Brain microvascular endothelial cell (primary cell): ENCODE measurements at regions not wholly inside any gene's neighbourhood (a gene's known extent, or its start where the extent isn't known, plus 50 kb on each side); places are given as distances from the start of the nearest gene placed in this dataset.

ENCODE experiments used
- DNase-seq: peaks from one replicate; pipeline ENCODE4 v3.0.0-alpha.2; 2020
- H3K27ac ChIP-seq: fragments of 250-450 bp; sonication (Bioruptor Pico); 2 replicates; pipeline ENCODE4 v1.5.1; 2020; ENCODE audit warnings: mild to moderate bottlenecking, moderate library complexity
- H3K27me3 ChIP-seq: fragments of 250-450 bp; sonication (Bioruptor Pico); replicated peaks from 2 replicates; pipeline ENCODE4 v1.5.1; 2020; ENCODE audit warnings: mild to moderate bottlenecking
- H3K36me3 ChIP-seq: fragments of 250-450 bp; sonication (Bioruptor Pico); replicated peaks from 2 replicates; pipeline ENCODE4 v1.5.1; 2020; ENCODE audit warnings: mild to moderate bottlenecking
- H3K4me3 ChIP-seq: 2 replicates; pipeline ENCODE4 v1.5.1; 2011; ENCODE audit warnings: low read depth, mild to moderate bottlenecking, control low read depth, low read length, moderate library complexity
- in situ Hi-C: cut with HindIII; loops from 2 replicates; pipeline ENCODE4 v1.10.0; 2017; ENCODE audit warnings: low sequenced_read_pairs, low pct_ligation_motif_present
- TF ChIP-seq, protein P1 (sequence below): IDR thresholded peaks from 2 replicates; pipeline ENCODE4 v1.5.1; 2011; ENCODE audit warnings: low read depth, mild to moderate bottlenecking, moderate library complexity, low read length, control low read depth, inconsistent platforms; ENCODE audit errors: missing control alignments

DNA sequence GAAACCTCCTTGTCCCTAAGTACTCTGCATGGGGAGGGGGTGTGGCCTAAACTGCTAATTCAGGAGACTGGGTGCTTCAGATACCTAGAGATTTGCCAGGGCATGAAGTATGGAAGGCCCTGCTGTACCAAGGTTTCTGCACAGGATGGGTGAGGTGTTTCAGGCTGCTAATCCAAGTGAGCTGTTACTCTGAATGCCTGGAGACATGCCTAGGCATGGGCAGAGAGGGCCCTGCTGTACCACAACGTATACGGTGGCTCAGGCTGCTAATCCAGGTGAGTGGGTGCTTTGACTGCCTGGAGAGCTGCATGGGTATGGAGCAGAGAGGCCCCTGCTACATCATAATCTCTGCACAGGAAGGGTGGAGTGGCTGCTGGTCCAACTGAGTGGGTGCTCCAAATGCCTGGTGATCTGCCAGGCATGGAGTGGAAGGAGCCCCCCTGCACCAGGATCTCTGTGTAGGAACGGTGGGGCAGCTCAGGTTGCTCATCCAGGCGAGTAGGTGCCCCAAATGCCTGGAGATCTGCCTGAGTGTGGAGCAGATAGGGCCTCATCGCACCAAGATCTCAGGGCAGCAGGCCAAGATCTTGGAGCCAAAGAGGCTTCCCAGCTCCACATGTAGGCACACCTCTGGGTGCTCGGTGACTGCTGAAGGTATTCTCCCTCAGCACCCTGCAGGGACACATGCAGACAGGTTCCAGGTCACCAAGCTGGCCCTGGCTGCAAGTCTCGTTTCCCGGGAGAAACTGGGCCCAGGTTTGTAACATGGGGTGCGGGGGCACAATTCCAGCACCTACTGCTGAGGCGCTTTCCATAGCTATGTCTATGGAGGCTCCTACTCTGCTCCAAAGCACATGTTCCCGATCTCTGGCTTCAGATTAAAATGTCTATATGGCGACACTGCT is 252.5 kb upstream of the PLXNA2 start:
- H3K4me3 ChIP-seq: no peak overlapping the region
- in situ Hi-C loops: no loop called here
- no peaks in the 10 kb centered on the region for H3K27me3 ChIP-seq
- no peak overlapping the region for H3K27ac ChIP-seq
- no peaks in the 10 kb centered on the region for H3K36me3 ChIP-seq
- TF ChIP-seq, protein P1, sequence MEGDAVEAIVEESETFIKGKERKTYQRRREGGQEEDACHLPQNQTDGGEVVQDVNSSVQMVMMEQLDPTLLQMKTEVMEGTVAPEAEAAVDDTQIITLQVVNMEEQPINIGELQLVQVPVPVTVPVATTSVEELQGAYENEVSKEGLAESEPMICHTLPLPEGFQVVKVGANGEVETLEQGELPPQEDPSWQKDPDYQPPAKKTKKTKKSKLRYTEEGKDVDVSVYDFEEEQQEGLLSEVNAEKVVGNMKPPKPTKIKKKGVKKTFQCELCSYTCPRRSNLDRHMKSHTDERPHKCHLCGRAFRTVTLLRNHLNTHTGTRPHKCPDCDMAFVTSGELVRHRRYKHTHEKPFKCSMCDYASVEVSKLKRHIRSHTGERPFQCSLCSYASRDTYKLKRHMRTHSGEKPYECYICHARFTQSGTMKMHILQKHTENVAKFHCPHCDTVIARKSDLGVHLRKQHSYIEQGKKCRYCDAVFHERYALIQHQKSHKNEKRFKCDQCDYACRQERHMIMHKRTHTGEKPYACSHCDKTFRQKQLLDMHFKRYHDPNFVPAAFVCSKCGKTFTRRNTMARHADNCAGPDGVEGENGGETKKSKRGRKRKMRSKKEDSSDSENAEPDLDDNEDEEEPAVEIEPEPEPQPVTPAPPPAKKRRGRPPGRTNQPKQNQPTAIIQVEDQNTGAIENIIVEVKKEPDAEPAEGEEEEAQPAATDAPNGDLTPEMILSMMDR: no peak
- DNase-seq: no peak

DNA sequence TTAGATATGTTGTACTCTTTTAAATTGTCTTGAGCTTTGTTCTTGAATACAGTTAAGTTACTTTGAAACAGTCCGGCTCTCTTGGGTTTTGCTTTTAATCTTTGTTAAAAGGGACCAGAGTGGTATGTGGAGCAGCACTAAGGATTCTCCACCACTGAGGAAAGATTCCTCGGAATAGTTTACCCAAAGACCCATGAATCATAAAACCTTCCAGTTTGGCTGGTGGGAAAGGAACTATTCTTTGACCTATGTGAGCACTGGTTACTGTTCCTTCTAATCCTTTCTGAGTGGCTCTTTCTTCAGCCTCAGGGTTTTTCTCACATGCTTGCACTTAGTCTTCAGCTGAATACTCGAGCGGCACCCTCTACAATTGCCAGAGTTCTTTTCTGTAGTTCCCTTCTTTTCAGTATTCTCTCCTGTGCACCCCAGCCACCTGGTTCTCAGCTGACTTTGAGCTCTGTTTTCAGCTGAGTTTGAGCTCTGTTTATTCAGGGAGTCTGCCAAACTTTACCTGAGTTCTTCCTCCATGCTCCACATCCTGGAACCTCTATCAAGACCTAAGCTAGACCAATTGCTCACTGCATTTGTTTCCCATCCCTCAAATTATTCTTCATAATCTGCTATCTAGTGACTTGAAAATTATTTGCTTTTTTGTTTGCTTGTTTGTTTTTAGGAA is 253.8 kb upstream of the PLXNA2 start:
- TF ChIP-seq, protein P1: no peak
- no peaks in the 10 kb centered on the region for H3K27me3 ChIP-seq
- H3K27ac ChIP-seq: no peak overlapping the region
- DNase-seq: no peak
- H3K4me3 ChIP-seq: no peak overlapping the region
- no peaks in the 10 kb centered on the region for H3K36me3 ChIP-seq
- in situ Hi-C loops: no loop called here

DNA sequence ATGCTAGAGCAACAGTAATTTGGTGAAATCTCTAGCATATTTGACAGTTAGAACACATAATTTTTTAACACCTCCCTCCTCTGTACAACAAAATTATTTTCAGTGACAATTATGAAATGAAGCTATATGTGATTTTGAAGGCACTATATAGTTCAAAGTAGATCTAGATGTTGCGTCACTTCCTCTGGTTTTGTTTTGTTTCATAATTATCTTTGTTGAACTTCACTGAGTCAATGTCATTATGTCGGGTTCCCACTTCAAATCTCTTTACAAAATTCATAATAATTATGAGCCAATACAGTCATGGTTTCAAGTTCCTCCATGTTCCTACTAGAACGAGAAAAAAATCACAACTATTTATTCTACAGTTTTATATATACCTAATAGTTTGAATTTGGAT is 254.8 kb upstream of the PLXNA2 start:
- Histone ChIP-seq H3K36me3 (no peaks in the 10 kb centered on the region), H3K27me3 (no peaks in the 10 kb centered on the region), H3K27ac (no peak overlapping the region), H3K4me3 (no peak overlapping the region)
- no peak for DNase-seq
- TF ChIP-seq, protein P1: no peak
- in situ Hi-C loops: no loop called here

DNA sequence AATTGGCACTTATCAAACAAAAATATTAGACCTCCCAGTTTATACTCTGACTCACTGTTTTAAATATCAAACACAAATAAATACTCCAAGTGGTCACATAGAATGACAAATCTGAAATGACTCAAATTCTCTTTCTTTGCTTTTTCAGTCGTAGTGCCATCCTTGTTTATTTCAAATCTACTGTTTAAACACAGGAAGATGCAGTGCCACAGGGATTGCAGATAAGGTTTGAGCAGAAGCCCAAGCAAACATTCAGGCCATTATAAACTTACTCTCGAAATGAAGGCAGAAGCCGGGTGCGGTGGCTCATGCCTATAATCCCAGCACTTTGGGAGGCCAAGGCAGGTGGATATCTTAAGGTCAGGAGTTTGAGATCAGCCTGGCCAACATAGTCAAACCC is 255.4 kb upstream of the PLXNA2 start:
- TF ChIP-seq, protein P1: no peak
- Histone ChIP-seq H3K36me3 (no peaks in the 10 kb centered on the region), H3K4me3 (no peak overlapping the region), H3K27me3 (no peaks in the 10 kb centered on the region), H3K27ac (no peak overlapping the region)
- in situ Hi-C loops: no loop called here
- no peak for DNase-seq

DNA sequence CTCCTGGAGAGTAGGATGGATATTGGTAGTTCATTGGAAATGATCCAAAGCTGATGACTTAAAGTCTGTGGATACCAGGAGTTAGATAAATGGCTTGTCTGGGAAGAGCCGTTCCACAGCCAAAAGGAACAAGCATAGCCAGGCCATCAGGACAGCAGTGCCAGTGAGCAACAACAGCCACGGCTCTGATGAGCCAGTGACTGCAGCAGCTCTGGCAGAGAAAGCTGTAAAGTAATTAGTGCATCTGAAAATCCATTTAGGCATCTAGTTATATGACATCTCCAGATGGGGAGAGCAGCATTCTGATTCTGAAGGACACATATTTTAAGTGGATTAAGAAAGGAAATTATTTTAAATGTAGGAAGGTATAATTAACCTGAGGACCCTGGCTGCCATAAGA is 256.2 kb upstream of the PLXNA2 start:
- in situ Hi-C loops: no loop called here
- Histone ChIP-seq H3K27ac (no peak overlapping the region), H3K27me3 (no peaks in the 10 kb centered on the region), H3K4me3 (no peak overlapping the region), H3K36me3 (no peaks in the 10 kb centered on the region)
- TF ChIP-seq, protein P1: no peak
- DNase-seq: no peak
